HG03439 (cell line): ENCODE measurements at regions not wholly inside any gene's neighbourhood (a gene's known extent, or its start where the extent isn't known, plus 50 kb on each side); places are given as distances from the start of the nearest gene placed in this dataset.

ENCODE experiments used
- ATAC-seq: cut with Tn5 transposase; IDR thresholded peaks from one replicate; pipeline ENCODE4 v1.9.1; 2021; ENCODE audit warnings: mild to moderate bottlenecking, moderate library complexity; ENCODE audit not compliant: unreplicated experiment

- ATAC-seq = no peak
Measured at GRCh38 chr3:110181226-110181625, 843.9 kb upstream of the DPPA4 start.

DNA sequence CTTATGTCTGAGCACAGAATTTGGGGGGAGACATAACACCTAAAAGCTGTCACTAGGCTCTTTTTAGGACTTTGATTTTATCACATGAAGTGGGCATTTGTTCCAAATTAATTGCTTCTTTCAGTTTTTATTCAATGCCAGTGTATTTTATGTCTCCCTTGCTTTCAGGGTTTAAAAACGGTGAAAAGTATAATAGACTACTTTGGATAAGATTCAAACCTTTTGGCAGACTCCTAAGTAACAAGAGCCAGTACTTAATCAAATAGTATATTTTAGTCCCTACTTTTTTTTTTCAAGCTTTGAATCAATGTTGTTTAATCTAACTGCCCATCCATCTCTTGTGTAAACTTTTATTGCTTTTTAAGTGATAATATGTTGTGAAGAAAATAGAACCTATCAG, 847.2 kb upstream of the DPPA4 start:
- no peak for ATAC-seq

DNA sequence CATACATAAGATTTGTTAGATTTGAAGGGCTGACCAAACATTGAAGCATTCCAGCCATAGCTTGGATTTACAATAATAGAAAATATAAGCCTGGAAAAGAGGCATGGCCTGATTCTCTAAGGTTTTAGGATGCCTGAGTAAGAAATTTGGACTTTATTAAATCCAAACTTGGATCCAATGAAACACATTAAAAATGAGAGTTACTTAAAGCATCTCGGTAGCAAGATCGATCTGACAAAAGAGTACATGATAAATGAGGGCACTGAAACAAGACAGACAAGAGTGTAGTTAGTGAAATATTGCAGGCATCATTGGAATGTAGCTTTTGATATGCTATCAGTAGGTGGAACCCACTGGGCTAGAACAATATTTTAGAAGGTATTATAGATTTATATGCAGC, 855.7 kb upstream of the DPPA4 start:
- no peak for ATAC-seq

DNA sequence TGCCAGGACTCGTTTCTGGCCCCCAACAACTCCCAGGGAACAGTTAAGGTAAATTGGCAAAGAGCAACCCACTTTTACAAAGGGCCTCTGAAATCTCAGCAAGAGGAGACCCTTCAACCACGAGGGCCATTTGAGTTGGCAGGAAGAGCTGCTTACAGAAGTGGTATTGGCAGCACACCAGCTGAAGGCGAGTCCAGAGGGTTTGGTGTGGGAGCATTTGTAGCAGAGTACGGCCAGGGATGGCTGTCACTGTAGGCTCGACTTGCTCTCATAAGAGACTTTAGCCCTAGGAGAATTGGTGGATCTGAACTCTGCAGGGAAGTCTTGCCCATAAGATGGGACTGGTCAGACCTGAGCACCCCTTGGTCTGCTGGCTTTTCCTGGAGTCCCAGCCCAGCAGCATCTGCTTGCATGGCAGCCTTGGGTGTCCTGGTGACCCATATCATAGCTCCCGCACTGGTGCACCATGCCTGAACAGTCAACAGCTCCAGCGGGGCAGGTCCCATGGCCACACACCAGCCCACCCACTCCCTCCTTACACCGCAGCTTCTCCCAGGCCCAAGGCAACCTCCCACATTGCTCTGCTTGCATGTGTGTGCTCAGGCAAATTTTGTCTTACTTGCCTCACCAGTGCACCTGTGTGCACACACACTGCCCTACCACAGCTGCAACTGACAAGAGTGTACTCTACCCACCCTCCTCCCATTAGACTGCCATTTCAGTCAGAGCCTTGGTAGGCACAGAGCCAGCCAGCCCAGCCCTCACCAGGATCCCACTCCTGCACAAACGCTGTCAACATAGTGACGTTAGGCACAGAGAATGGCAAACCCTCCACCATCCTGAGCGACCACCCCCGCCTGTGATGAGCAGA, 861.6 kb upstream of the DPPA4 start:
- ATAC-seq = no peak

DNA sequence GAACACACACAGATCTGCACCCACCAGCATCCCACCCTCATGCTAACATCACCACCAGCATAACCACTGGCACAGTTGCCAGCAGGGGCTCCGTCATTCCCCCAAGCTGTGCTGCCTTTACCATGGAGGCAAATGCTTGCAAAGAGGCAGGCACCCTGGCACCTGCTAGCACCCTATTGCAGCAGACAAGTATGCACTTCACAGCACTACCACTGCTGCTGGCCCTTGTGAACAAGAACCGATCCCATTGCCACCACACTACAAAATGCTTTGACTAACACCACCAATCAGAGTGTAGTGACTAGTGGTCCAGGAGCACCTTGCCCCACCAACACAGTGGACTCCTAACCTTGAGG, 862.2 kb upstream of the DPPA4 start:
- no peak for ATAC-seq

GRCh38 chr3:110210086-110210660, 861.4 kb upstream of the NECTIN3 start:
- ATAC-seq = no peak

DNA sequence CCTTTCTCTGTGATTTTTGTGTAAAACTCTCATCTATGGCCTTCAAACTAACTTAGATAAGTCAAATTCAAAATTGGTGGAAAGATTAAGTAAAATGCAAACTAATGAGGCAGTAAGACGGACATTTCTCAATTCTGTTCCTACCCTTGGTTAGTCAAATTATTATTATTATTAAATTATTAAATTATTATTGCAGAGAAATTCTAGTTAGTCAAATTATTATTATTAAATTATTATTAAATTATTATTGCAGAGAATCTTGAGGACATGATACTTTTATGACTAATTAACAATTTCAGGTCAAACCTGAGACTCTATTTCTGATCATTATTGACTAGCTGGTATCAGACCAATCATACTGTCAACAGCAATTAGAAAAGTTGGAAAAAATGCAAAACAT, 845.0 kb upstream of the NECTIN3 start:
- ATAC-seq = no peak

- no peak for ATAC-seq
Measured at GRCh38 chr3:110227991-110228390, 843.6 kb upstream of the NECTIN3 start.

DNA sequence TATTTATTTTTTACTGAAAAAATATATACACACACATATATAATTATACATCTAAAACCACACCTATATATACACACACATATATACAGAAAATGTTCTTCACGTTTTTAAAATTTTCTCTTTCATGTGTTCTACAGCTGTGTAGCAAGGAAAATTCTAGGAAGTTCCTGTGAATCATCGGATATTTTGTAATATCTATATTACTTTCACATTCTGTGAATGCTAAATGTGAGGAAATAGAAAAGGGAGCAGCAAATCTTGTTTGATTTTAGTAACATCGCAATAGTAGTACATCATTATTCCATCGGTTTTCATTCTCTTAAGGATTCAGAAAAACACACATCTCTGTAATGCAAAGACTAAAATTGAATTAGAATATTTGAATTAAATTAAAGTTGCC, 836.8 kb upstream of the NECTIN3 start:
- ATAC-seq = no peak

DNA sequence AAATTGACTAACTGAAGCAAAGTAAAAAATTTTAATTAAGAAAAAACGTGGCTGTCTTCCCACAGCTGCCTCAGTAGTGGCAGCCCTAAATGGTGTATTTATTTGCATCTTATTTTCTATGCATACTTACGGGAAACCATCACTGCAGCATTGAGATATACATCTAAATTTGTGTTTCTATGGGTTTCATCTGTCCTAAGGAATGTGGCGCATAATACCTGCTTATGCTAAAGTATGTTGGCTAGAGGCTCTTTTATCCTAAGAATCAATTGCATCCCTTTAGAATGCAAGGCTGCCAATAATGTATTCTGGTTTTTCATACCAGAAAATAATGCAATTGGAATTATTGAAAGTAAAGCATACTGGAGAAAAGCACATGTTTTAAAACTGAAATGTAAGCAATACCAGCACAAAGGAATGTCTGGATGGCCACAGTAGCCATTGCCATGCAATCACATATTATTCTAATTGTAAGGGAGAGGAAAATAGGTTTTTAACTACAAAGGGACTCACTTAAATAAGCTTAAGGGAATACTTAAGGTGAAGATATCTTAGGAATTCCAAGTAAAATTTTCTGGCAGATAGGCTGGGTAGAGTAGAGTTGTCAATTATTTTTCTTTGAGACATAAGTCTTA, 834.5 kb upstream of the NECTIN3 start:
- no peak for ATAC-seq

GRCh38 chr3:110243081-110243480, 828.5 kb upstream of the NECTIN3 start:
- ATAC-seq = no peak

DNA sequence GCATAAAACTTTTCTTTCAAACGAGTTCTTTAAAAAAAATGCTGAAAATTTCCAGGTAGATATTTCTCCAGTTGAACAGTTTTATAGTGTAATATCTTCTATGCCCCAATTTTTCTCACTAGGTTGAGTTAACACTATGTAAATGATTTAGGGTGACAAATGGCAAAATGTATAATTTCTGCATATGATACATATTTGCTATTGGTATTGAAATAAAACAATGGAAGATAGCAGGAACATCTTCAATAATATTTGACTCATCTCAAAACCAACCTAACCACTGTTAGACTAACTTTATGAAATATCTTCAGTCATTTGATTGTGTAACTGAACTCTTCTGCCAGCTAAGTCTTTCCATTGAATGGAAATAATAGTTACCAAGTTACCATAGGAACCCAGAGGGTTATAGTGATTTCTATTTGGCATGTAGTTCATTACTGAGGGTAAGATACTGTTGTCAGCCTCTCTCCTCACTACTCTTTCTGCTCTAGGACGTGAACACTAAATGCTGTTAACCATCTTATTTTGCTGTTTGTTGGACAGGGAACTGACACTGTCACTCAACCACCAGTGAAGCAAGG, 824.7 kb upstream of the NECTIN3 start:
- no peak for ATAC-seq

- no peak for ATAC-seq
Measured at GRCh38 chr3:110248666-110249065, 823.0 kb upstream of the NECTIN3 start.

- no peak for ATAC-seq
Measured at GRCh38 chr3:110253794-110254193, 817.8 kb upstream of the NECTIN3 start.

- no peak for ATAC-seq
Measured at GRCh38 chr3:110254591-110254990, 817.0 kb upstream of the NECTIN3 start.

DNA sequence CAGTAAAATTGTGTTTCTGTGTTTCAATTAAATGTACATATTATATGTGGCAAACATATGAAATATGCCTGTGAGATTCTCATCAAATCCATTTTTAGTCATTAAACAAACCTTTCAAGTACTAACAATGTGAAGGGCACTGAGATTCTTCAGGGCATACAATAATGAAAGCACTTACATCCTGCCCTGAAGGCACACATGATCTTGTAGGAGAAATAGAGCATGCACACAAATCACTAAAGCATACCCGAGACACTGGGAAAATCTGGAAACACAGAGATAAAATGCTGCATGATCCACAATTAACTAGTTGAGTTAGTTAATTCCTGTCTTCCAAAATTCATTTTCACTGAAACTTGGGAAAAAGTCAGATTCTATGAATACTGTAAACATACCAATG, 810.5 kb upstream of the NECTIN3 start:
- ATAC-seq = no peak

DNA sequence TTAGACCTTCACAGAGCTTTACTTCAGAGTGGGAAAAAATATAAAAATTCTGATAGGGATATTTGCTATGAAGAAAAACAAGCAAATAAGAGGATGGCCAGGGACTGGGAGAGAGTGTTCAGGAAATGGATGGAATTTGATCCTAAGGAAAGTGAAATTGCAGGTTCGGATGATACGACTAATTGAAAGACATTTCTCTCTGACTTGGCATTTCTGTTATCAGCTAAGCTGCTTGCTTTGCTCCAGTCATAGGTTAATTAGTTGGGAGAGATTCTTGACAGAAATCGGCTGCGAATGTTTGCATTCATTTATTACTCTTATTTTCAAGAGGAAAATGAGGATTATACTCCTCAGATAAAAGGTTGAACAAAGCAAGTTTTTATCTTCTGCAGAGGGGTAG, 808.7 kb upstream of the NECTIN3 start:
- no peak for ATAC-seq

- no peak for ATAC-seq
Measured at GRCh38 chr3:110265302-110265701, 806.3 kb upstream of the NECTIN3 start.

- ATAC-seq = no peak
Measured at GRCh38 chr3:110267304-110267845, 804.2 kb upstream of the NECTIN3 start.

GRCh38 chr3:110272525-110272924, 799.1 kb upstream of the NECTIN3 start:
- ATAC-seq = no peak

GRCh38 chr3:110291886-110292501, 779.6 kb upstream of the NECTIN3 start:
- no peak for ATAC-seq
